Brain microvascular endothelial cell (primary cell): ENCODE measurements at regions not wholly inside any gene's neighbourhood (a gene's known extent, or its start where the extent isn't known, plus 50 kb on each side); places are given as distances from the start of the nearest gene placed in this dataset.

ENCODE experiments used
- DNase-seq: peaks from one replicate; pipeline ENCODE4 v3.0.0-alpha.2; 2020
- H3K27ac ChIP-seq: fragments of 250-450 bp; sonication (Bioruptor Pico); 2 replicates; pipeline ENCODE4 v1.5.1; 2020; ENCODE audit warnings: mild to moderate bottlenecking, moderate library complexity
- H3K27me3 ChIP-seq: fragments of 250-450 bp; sonication (Bioruptor Pico); replicated peaks from 2 replicates; pipeline ENCODE4 v1.5.1; 2020; ENCODE audit warnings: mild to moderate bottlenecking
- H3K36me3 ChIP-seq: fragments of 250-450 bp; sonication (Bioruptor Pico); replicated peaks from 2 replicates; pipeline ENCODE4 v1.5.1; 2020; ENCODE audit warnings: mild to moderate bottlenecking
- H3K4me3 ChIP-seq: 2 replicates; pipeline ENCODE4 v1.5.1; 2011; ENCODE audit warnings: low read depth, mild to moderate bottlenecking, control low read depth, low read length, moderate library complexity
- in situ Hi-C: cut with HindIII; loops from 2 replicates; pipeline ENCODE4 v1.10.0; 2017; ENCODE audit warnings: low sequenced_read_pairs, low pct_ligation_motif_present
- TF ChIP-seq, protein P1 (sequence below): IDR thresholded peaks from 2 replicates; pipeline ENCODE4 v1.5.1; 2011; ENCODE audit warnings: low read depth, mild to moderate bottlenecking, moderate library complexity, low read length, control low read depth, inconsistent platforms; ENCODE audit errors: missing control alignments

DNA sequence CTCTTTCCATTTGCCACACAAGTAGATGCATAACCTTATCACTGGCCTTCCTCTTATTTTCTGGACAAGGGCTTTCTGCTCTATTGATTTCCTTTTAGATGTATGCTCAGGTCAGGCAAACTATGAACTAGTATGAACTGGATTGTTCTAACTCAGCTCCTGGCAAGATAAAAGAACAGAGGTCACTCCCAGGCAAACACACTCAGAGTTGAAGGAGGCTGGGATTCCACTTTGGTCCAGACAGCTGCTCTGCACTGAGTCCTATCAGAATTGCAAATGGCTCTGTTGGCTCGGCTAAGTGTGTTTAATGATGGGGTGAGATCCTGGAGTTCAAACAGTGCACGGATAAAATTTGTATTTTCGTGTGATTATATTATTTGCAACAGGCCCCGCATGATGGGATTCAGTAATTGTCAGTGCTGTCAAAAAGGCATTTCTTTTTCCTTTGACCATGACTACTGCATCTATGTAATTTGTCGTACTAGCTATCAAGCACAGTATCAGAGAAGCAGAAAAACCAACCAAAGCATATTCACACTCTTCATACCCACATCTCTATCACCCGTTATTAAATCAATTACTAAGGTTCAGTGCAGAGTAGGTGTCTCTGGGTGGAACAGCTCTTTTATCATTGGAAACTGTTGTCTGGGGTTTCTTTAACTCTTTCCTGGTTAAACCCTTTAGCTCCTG is 288.1 kb upstream of the PRKCQ start:
- H3K36me3 ChIP-seq: no peaks in the 10 kb centered on the region
- TF ChIP-seq, protein P1, sequence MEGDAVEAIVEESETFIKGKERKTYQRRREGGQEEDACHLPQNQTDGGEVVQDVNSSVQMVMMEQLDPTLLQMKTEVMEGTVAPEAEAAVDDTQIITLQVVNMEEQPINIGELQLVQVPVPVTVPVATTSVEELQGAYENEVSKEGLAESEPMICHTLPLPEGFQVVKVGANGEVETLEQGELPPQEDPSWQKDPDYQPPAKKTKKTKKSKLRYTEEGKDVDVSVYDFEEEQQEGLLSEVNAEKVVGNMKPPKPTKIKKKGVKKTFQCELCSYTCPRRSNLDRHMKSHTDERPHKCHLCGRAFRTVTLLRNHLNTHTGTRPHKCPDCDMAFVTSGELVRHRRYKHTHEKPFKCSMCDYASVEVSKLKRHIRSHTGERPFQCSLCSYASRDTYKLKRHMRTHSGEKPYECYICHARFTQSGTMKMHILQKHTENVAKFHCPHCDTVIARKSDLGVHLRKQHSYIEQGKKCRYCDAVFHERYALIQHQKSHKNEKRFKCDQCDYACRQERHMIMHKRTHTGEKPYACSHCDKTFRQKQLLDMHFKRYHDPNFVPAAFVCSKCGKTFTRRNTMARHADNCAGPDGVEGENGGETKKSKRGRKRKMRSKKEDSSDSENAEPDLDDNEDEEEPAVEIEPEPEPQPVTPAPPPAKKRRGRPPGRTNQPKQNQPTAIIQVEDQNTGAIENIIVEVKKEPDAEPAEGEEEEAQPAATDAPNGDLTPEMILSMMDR: no peak
- no peaks in the 10 kb centered on the region for H3K27me3 ChIP-seq
- H3K27ac ChIP-seq: no peak overlapping the region
- no peak overlapping the region for H3K4me3 ChIP-seq
- in situ Hi-C loops: no loop called here
- no peak for DNase-seq

DNA sequence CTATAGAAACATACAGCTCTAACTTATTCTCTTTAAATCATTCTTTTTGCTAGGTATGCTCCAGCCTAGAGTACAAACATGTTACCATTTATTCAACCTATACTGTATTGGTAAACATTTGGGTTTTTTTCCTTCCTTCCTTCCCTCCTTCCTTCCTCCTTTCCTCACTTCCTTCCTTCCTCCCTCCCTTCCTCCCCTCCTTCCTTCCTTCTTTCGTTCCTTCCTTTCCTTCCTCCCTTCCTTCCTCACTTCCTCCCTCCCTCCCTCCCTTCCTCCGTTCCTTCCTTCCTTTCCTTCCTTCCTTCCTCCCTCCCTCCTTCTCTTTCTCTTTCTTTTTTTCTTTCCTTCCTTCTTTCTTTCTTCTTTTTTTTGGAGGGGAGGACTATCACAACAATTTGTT is 286.7 kb upstream of the PRKCQ start:
- in situ Hi-C loops: no loop called here
- Histone ChIP-seq H3K36me3 (no peaks in the 10 kb centered on the region), H3K27ac (no peak overlapping the region), H3K27me3 (no peaks in the 10 kb centered on the region), H3K4me3 (no peak overlapping the region)
- TF ChIP-seq, protein P1: no peak
- DNase-seq: no peak

DNA sequence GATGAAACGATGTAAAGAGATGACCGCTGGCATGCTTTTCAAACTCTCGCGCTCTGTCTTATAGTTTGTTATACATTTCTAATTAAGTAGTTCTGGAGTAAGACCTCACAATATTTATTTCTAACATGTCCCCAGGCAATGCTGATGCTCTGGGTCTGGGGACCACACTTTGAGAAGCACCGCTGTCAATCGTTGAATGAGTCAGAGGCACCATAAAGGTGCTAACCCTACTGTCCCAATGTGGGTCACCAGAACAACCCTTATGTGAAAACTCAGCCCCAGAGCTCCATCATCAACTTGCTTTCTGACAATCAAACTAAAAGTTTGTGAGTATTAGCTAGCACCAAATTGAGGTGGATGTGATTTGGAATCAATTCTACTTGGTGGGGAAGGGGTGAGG is 284.1 kb upstream of the PRKCQ start:
- no peaks in the 10 kb centered on the region for H3K36me3 ChIP-seq
- no peak overlapping the region for H3K27ac ChIP-seq
- no peaks in the 10 kb centered on the region for H3K27me3 ChIP-seq
- no peak overlapping the region for H3K4me3 ChIP-seq
- in situ Hi-C loops: no loop called here
- TF ChIP-seq, protein P1: no peak
- no peak for DNase-seq

DNA sequence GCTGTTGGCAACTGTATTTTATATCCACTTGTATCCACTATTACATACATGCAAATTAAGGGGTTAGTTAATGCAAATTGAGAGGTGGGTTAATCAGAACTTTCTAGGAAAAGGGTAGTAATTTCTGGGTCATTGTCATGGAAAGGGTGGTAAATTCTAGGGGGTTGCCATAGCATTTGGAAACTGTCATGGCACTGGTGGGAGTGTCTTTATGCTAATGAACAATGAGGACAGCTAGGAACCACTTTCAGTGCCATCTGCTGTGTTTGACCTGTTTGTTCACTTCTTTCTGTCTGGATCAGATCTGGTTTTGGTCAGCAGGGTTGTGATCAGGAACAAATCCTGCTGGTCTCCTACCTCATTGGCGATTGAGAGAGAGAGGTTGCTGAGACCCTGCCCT is 283.3 kb upstream of the PRKCQ start:
- TF ChIP-seq, protein P1: no peak
- Histone ChIP-seq H3K4me3 (no peak overlapping the region), H3K27ac (no peak overlapping the region), H3K27me3 (no peaks in the 10 kb centered on the region), H3K36me3 (no peaks in the 10 kb centered on the region)
- DNase-seq: no peak
- in situ Hi-C loops: no loop called here

DNA sequence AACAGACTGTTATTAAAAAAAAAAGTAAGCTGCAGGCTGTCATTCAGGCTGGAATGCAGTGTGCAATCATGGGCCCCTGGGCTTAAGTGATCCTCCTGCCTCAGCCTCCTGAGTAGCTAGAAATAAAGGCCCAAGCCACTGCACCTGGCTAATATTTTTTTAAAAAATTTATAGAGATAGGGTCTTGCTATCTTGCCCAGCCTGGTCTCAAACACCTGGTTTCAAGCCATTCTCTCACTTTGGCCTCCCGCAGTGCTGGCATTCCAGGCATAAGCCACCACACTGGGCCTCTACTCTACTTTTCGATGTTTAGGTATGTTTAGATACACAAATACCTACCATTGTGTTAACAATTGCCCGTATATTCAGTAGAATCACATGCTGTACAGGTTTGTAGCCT is 270.4 kb upstream of the PRKCQ start:
- in situ Hi-C loops: no loop called here
- TF ChIP-seq, protein P1: no peak
- no peak overlapping the region for H3K4me3 ChIP-seq
- H3K27ac ChIP-seq: no peak overlapping the region
- H3K27me3 ChIP-seq: no peaks in the 10 kb centered on the region
- no peak for DNase-seq
- H3K36me3 ChIP-seq: no peaks in the 10 kb centered on the region

DNA sequence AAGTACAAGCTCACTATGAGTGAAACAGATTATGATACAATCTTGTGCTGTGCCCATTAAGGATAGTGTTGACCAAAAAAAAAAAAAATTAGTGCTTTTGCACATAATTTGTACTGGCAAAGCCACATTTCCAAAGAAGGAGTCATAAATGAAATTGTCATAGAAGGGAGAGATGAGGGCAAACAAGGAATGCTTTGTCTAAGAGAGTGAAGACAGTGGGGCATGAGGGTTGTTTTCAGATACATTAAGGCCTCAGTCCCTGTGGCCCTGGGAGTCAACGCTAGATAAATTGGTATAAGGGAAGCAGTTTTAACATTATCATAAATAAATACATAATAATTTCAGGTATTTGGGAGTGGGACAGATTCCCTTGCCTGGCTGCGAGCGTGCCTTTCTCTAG is 267.5 kb upstream of the PRKCQ start:
- H3K4me3 ChIP-seq: no peak overlapping the region
- H3K36me3 ChIP-seq: no peaks in the 10 kb centered on the region
- TF ChIP-seq, protein P1: no peak
- no peak overlapping the region for H3K27ac ChIP-seq
- in situ Hi-C loops: no loop called here
- no peaks in the 10 kb centered on the region for H3K27me3 ChIP-seq
- DNase-seq: no peak
